A673 (cell line): ENCODE measurements at regions not wholly inside any gene's neighbourhood (a gene's known extent, or its start where the extent isn't known, plus 50 kb on each side); places are given as distances from the start of the nearest gene placed in this dataset.

Source experiments
- BruUV-seq: library from RNA; stranded (reverse); fragments of 400-500 nt; replicated peaks from 2 replicates; lab custom pipeline; 2021; lab: Mats Ljungman, UMichigan
- CTCF ChIA-PET: fragments of 300-600 bp; sonication (Branson Sonifier 250); formaldehyde crosslinking; loops from one replicate; lab custom pipeline; 2022; ENCODE audit warnings: antibody characterized with exemption; lab: Charles Lee
- POLR2A ChIA-PET: fragments of 300-600 bp; sonication (Branson Sonifier 250); formaldehyde crosslinking; loops from one replicate; lab custom pipeline; 2022; ENCODE audit warnings: antibody characterized with exemption; ENCODE audit not compliant: low non-redundant PET; lab: Charles Lee
- DNase-seq: peaks from one replicate; pipeline ENCODE4 v3.0.0-alpha.2; 2015; ENCODE audit warnings: low spot score
- H3K27ac ChIP-seq: fragments of 200-600 bp; sonication (generic); 2 replicates; pipeline ENCODE4 v1.5.1; 2016; ENCODE audit warnings: mixed run types, low read depth, mild to moderate bottlenecking, mixed read lengths, antibody characterized with exemption, low read length; ENCODE audit not compliant: poor library complexity, severe bottlenecking
- H3K27me3 ChIP-seq: fragments of 200-600 bp; sonication (generic); replicated peaks from 2 replicates; pipeline ENCODE4 v1.6.1; 2017; ENCODE audit warnings: mixed run types, low read depth, mild to moderate bottlenecking, mixed read lengths, antibody characterized with exemption, low read length; ENCODE audit not compliant: insufficient read depth, poor library complexity
- H3K36me3 ChIP-seq: fragments of 200-600 bp; sonication (generic); 2 replicates; pipeline ENCODE4 v1.6.1; 2016; ENCODE audit warnings: mixed run types, mild to moderate bottlenecking, mixed read lengths, antibody characterized with exemption, low read length; ENCODE audit not compliant: insufficient read depth, poor library complexity, severe bottlenecking
- H3K4me1 ChIP-seq: fragments of 200-600 bp; sonication (generic); 2 replicates; pipeline ENCODE4 v1.6.1; 2017; ENCODE audit warnings: mixed run types, mild to moderate bottlenecking, mixed read lengths, antibody characterized with exemption, low read length; ENCODE audit not compliant: insufficient read depth, poor library complexity, severe bottlenecking
- H3K4me3 ChIP-seq: fragments of 200-600 bp; sonication (generic); 2 replicates; pipeline ENCODE4 v1.5.1; 2016; ENCODE audit warnings: low read depth, mixed run types, mild to moderate bottlenecking, mixed read lengths, low read length; ENCODE audit not compliant: poor library complexity, severe bottlenecking
- H3K9me3 ChIP-seq: fragments of 200-600 bp; sonication (generic); 2 replicates; pipeline ENCODE4 v1.6.1; 2016; ENCODE audit warnings: mixed run types, low read depth, mild to moderate bottlenecking, mixed read lengths, antibody characterized with exemption, low read length; ENCODE audit not compliant: poor library complexity, severe bottlenecking
- EZH2 ChIP-seq: fragments of 200-600 bp; sonication (generic); IDR thresholded peaks from 2 replicates; pipeline ENCODE4 v1.6.1; 2017; ENCODE audit warnings: borderline replicate concordance, low read depth, mild to moderate bottlenecking, mixed read lengths, antibody characterized with exemption, low read length; ENCODE audit not compliant: poor library complexity, severe bottlenecking
- intact Hi-C: fragments of 100-400 bp; cut with micrococcal nuclease; formaldehyde crosslinking; loops from one replicate; pipeline ENCODE4 v1.10.0; 2022; ENCODE audit not compliant: unreplicated experiment
- TF ChIP-seq, protein P1 (sequence below): fragments of 300-800, 200-600 bp; sonication (generic); conservative IDR thresholded peaks from 2 replicates; pipeline ENCODE4 v1.5.1; 2017; ENCODE audit warnings: low read depth, mild to moderate bottlenecking, antibody characterized with exemption, low read length, moderate library complexity, mixed read lengths

DNA sequence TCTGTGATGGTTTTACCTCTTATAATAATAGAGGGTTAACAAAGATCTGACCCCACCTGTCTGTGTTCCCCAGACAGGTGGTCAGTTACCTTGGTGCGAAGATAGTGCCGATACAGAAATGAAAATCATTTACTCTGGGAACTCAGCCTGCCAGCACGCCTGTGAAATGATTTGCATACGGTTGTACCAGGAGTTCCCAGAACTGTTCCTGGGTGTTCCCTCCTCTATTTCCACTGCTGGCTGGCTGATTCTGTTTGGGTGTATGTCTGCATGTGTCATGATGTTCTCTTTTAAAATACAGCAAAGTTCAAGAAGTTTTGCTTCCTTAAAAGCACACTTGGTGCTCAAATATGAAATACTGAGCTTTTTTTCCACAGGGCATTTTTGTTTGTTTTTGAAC lies 527.1 kb downstream of the FGF9 start:
- intact Hi-C loops, result no loop called here
- DNase-seq, result no peak
- CTCF ChIA-PET, result no interaction called here
- no peaks in the 10 kb centered on the region for H3K36me3 ChIP-seq
- no peaks in the 10 kb centered on the region for H3K9me3 ChIP-seq
- H3K27ac ChIP-seq, result no peak overlapping the region
- POLR2A ChIA-PET, result no interaction called here
- TF ChIP-seq, protein P1, sequence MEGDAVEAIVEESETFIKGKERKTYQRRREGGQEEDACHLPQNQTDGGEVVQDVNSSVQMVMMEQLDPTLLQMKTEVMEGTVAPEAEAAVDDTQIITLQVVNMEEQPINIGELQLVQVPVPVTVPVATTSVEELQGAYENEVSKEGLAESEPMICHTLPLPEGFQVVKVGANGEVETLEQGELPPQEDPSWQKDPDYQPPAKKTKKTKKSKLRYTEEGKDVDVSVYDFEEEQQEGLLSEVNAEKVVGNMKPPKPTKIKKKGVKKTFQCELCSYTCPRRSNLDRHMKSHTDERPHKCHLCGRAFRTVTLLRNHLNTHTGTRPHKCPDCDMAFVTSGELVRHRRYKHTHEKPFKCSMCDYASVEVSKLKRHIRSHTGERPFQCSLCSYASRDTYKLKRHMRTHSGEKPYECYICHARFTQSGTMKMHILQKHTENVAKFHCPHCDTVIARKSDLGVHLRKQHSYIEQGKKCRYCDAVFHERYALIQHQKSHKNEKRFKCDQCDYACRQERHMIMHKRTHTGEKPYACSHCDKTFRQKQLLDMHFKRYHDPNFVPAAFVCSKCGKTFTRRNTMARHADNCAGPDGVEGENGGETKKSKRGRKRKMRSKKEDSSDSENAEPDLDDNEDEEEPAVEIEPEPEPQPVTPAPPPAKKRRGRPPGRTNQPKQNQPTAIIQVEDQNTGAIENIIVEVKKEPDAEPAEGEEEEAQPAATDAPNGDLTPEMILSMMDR, result no peak
- TF ChIP-seq EZH2, result no peak
- H3K27me3 ChIP-seq, result no peaks in the 10 kb centered on the region
- no TSS peak for BruUV-seq
- H3K4me1 ChIP-seq, result no peaks in the 10 kb centered on the region
- no peak overlapping the region for H3K4me3 ChIP-seq

DNA sequence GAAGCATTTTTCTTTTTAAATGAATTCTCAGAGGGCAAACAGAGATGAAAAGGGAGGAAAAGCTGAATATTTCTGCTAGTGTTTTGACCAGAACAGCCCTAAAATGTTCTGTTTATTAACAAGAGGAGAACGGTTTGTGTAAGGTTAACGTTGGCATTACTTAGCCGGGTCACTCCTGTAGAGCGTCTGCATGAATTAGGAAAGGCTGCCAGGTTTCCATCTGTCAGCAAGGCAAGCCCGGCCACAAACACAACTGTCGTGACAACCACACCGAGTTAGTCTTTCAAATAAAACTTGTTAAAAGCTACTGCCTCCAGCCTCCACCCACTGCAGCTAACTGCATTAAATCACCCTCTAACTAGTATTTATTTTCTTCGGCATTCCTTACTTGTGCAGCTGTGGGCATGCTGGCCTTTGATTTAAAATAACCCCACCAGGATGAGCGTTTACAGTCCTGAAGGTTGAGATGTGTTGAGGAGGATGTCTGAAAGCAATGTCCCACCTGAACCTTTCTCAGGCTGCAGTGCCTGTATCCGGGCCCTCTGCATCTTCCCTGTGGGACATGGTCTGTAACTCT lies 527.9 kb downstream of the FGF9 start:
- Histone ChIP-seq H3K4me3 (no peak overlapping the region), H3K27ac (no peak overlapping the region), H3K27me3 (no peaks in the 10 kb centered on the region), H3K36me3 (no peaks in the 10 kb centered on the region), H3K9me3 (no peaks in the 10 kb centered on the region), H3K4me1 (no peaks in the 10 kb centered on the region)
- POLR2A ChIA-PET, result no interaction called here
- DNase-seq, result no peak
- CTCF ChIA-PET, result no interaction called here
- TF ChIP-seq EZH2, result no peak
- TF ChIP-seq, protein P1, result no peak
- BruUV-seq, result no TSS peak
- intact Hi-C loops, result no loop called here

DNA sequence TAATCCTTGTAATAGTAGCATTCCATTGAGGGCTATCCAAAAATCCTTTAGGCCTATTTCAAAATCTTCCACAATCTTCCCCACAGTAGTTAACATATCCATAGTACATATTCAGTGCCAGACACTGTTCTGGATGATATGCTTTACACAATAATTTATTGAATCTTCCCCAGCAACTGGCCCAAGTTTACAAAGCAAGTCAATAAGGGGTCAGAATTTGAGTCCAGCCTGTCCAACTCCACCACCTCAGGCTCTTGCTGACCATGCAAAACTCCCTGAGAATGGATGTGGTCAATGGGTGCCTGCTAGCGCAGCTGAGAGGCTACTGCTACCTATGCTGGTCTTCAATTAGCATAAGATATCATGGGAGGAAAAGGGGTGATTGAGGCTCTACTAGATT lies 529.6 kb downstream of the FGF9 start:
- intact Hi-C loops, result no loop called here
- H3K36me3 ChIP-seq, result no peaks in the 10 kb centered on the region
- no peaks in the 10 kb centered on the region for H3K4me1 ChIP-seq
- no peak overlapping the region for H3K4me3 ChIP-seq
- H3K9me3 ChIP-seq, result no peaks in the 10 kb centered on the region
- no peak overlapping the region for H3K27ac ChIP-seq
- BruUV-seq, result no TSS peak
- no peak for DNase-seq
- ChIA-PET POLR2A (no interaction called here), CTCF (no interaction called here)
- TF ChIP-seq, protein P1, result no peak
- TF ChIP-seq EZH2, result no peak
- H3K27me3 ChIP-seq, result no peaks in the 10 kb centered on the region
